Adrenal gland (tissue), 5 donors: ENCODE measurements at regions not wholly inside any gene's neighbourhood (a gene's known extent, or its start where the extent isn't known, plus 50 kb on each side); places are given as distances from the start of the nearest gene placed in this dataset.

Experiments used
- CTCF ChIP-seq, 6 experiments: fragments of 450-650 bp in 4 of 6; fragments of 200-600 bp in 2 of 6; sonication (generic) in 1 of 6; IDR thresholded peaks; 1 replicate in 5 of 6; 2 replicates in 1 of 6; pipeline versions ENCODE4 v1.5.1 to v1.8.0; 2016 to 2021; ENCODE audit warnings: antibody characterized with exemption in 6 of 6, mild to moderate bottlenecking in 2 of 6, moderate library complexity in 1 of 6
- POLR2A ChIP-seq, 2 donors: fragments of 450-650 bp; IDR thresholded peaks; one replicate each; pipeline ENCODE4 v1.6.1; 2017; ENCODE audit warnings: antibody characterized with exemption in 2 of 2, mild to moderate bottlenecking in 2 of 2, moderate library complexity in 1 of 2
- donor health status: DM: no; HTN: no; CAD: no.

DNA sequence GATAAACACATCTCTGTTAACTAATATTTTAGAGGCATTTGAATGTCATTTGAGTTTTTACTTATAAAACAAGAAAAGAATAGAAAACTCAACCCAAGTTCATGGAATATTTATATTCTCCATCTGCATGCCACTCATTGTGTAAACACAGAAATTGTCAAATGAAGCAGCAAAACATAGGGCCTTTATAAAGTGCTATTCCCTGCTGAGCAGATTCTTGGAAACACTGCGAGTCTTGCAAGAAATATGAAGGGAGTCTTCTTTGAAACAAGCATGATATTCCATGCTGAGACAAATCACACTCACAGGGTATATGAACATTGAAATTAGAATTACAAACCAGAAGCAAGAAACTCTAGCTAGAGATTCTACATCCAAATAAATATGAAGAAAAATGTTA lies 655.8 kb downstream of the BRINP3 start:
- no peak for TF ChIP-seq CTCF (IDR thresholded peaks at IDR 0.05)
- no peak for TF ChIP-seq POLR2A (IDR thresholded peaks at IDR 0.05)
